Keratinocyte (primary cell): ENCODE measurements at regions not wholly inside any gene's neighbourhood (a gene's known extent, or its start where the extent isn't known, plus 50 kb on each side); places are given as distances from the start of the nearest gene placed in this dataset.

Source experiments
- DNase-seq: peaks from one replicate; pipeline ENCODE4 v3.0.0-alpha.2; 2011; ENCODE audit warnings: low read depth, missing footprints, low spot score
- FAIRE-seq: peaks from 2 replicates; lab custom pipeline; 2011; peaks lifted over from hg19 to GRCh38; lab: Jason Lieb, UNC
- H2AFZ ChIP-seq: 2 replicates; pipeline ENCODE4 v1.6.0; 2012; ENCODE audit warnings: low read length, control low read depth, inconsistent platforms; ENCODE audit not compliant: control insufficient read depth
- H3K27ac ChIP-seq: 2 replicates; pipeline ENCODE4 v1.5.1; 2011; ENCODE audit warnings: low read length; ENCODE audit not compliant: control insufficient read depth, insufficient read depth
- H3K27me3 ChIP-seq: 3 replicates; pipeline ENCODE4 v1.6.0; 2011; ENCODE audit warnings: low read length; ENCODE audit not compliant: control insufficient read depth, insufficient read depth; ENCODE audit errors: extremely low read depth
- H3K36me3 ChIP-seq, 2 experiments: 2 replicates in 1 of 2; 3 replicates in 1 of 2; pipeline ENCODE4 v1.5.1; 2011; ENCODE audit warnings: low read length in 2 of 2, mild to moderate bottlenecking in 1 of 2; ENCODE audit not compliant: control insufficient read depth in 2 of 2, insufficient read depth in 2 of 2; ENCODE audit errors: extremely low read depth in 1 of 2
- H3K4me1 ChIP-seq: 3 replicates; pipeline ENCODE4 v1.5.1; 2011; ENCODE audit warnings: low read length; ENCODE audit not compliant: control insufficient read depth, insufficient read depth; ENCODE audit errors: extremely low read depth
- H3K4me2 ChIP-seq: 3 replicates; pipeline ENCODE4 v1.6.0; 2011; ENCODE audit warnings: low read depth, low read length; ENCODE audit not compliant: control insufficient read depth, insufficient read depth; ENCODE audit errors: extremely low read depth
- H3K4me3 ChIP-seq, 3 experiments: fragments of 200-600 bp in 1 of 3; sonication (generic) in 1 of 3; 2 replicates in 2 of 3; 3 replicates in 1 of 3; pipeline ENCODE4 v1.5.1; 2011 to 2016; ENCODE audit warnings: low read length in 3 of 3, mild to moderate bottlenecking in 3 of 3, control low read depth in 2 of 3, inconsistent platforms in 1 of 3, low read depth in 1 of 3, mixed read lengths in 1 of 3, mixed run types in 1 of 3, moderate library complexity in 1 of 3; ENCODE audit not compliant: control insufficient read depth in 2 of 3, insufficient read depth in 2 of 3; ENCODE audit errors: extremely low read depth in 1 of 3
- H3K79me2 ChIP-seq: 2 replicates; pipeline ENCODE4 v1.6.0; 2012; ENCODE audit warnings: low read length; ENCODE audit not compliant: control insufficient read depth, insufficient read depth
- H3K9ac ChIP-seq: 3 replicates; pipeline ENCODE4 v1.6.0; 2011; ENCODE audit warnings: low read length; ENCODE audit not compliant: control insufficient read depth, insufficient read depth; ENCODE audit errors: extremely low read depth
- H3K9me1 ChIP-seq: 3 replicates; pipeline ENCODE4 v1.6.0; 2011; ENCODE audit warnings: low read length; ENCODE audit not compliant: control insufficient read depth, insufficient read depth; ENCODE audit errors: extremely low read depth
- H3K9me3 ChIP-seq: 2 replicates; pipeline ENCODE4 v1.5.1; 2012; ENCODE audit warnings: low read depth, low read length; ENCODE audit not compliant: control insufficient read depth
- H4K20me1 ChIP-seq: 3 replicates; pipeline ENCODE4 v1.6.0; 2011; ENCODE audit warnings: low read length; ENCODE audit not compliant: control insufficient read depth, insufficient read depth; ENCODE audit errors: extremely low read depth
- EZH2 ChIP-seq: IDR thresholded peaks from one replicate; pipeline ENCODE4 v1.6.1; 2012; ENCODE audit warnings: inconsistent platforms, mild to moderate bottlenecking, low read length, moderate library complexity
- dilution Hi-C: fragments of 300-500 bp; cut with MboI; formaldehyde crosslinking; loops from one replicate; pipeline ENCODE4 v1.7.0; 2020; ENCODE audit warnings: low sequenced_read_pairs; ENCODE audit not compliant: extremely low pct_ligation_motif_present
- TF ChIP-seq, protein P1 (sequence below), 3 experiments: IDR thresholded peaks in 1 of 3; conservative IDR thresholded peaks in 1 of 3; optimal IDR thresholded peaks in 1 of 3; 2 replicates in 2 of 3; 3 replicates in 1 of 3; pipeline versions ENCODE3 to v1.5.1; 2011; ENCODE audit warnings: low read length in 3 of 3, mild to moderate bottlenecking in 3 of 3, moderate library complexity in 2 of 3, control low read depth in 1 of 3, inconsistent platforms in 1 of 3; ENCODE audit not compliant: insufficient read depth in 2 of 3; ENCODE audit errors: extremely low read depth in 1 of 3

DNA sequence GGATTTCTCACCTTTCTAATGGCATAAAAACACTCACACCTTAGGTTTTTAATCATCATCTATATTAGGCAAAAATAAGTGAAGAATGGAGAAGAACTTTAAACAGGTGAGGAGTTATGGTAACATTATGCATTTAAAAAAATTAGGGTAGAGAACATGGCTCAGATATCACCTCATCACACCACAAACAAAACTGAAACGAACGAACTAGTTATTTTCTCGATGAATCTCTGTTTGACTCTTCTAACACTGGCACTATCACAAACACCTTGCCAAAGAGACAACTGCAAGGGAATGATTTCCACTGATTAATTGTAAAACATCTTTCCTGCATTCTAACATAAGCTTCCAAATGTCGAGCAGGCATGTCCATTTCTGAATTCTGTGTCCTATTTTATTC is 286.1 kb upstream of the GJE1 start:
- Histone ChIP-seq H3K4me2 (no peak overlapping the region), H3K4me3 (no peak overlapping the region), H3K27me3 (no peaks in the 10 kb centered on the region), H3K9me3 (no peaks in the 10 kb centered on the region), H3K36me3 (no peaks in the 10 kb centered on the region), H3K9me1 (no peaks in the 10 kb centered on the region), H3K79me2 (no peaks in the 10 kb centered on the region), H3K4me1 (no peaks in the 10 kb centered on the region), H3K9ac (no peak overlapping the region), H3K27ac (no peak overlapping the region), H4K20me1 (no peaks in the 10 kb centered on the region), H2AFZ (no peak overlapping the region)
- FAIRE-seq (no peak), DNase-seq (no peak)
- dilution Hi-C loops = no loop called here
- TF ChIP-seq, protein P1, sequence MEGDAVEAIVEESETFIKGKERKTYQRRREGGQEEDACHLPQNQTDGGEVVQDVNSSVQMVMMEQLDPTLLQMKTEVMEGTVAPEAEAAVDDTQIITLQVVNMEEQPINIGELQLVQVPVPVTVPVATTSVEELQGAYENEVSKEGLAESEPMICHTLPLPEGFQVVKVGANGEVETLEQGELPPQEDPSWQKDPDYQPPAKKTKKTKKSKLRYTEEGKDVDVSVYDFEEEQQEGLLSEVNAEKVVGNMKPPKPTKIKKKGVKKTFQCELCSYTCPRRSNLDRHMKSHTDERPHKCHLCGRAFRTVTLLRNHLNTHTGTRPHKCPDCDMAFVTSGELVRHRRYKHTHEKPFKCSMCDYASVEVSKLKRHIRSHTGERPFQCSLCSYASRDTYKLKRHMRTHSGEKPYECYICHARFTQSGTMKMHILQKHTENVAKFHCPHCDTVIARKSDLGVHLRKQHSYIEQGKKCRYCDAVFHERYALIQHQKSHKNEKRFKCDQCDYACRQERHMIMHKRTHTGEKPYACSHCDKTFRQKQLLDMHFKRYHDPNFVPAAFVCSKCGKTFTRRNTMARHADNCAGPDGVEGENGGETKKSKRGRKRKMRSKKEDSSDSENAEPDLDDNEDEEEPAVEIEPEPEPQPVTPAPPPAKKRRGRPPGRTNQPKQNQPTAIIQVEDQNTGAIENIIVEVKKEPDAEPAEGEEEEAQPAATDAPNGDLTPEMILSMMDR (optimal IDR thresholded peaks at IDR 0.05 in 1 of 3, IDR thresholded peaks at IDR 0.05 in 1 of 3, conservative IDR thresholded peaks at IDR 0.05 in 1 of 3; ENCODE audit: extremely low read depth in 1 of 3, insufficient read depth in 2 of 3, low read length in 3 of 3) = no peak
- no peak for TF ChIP-seq EZH2

DNA sequence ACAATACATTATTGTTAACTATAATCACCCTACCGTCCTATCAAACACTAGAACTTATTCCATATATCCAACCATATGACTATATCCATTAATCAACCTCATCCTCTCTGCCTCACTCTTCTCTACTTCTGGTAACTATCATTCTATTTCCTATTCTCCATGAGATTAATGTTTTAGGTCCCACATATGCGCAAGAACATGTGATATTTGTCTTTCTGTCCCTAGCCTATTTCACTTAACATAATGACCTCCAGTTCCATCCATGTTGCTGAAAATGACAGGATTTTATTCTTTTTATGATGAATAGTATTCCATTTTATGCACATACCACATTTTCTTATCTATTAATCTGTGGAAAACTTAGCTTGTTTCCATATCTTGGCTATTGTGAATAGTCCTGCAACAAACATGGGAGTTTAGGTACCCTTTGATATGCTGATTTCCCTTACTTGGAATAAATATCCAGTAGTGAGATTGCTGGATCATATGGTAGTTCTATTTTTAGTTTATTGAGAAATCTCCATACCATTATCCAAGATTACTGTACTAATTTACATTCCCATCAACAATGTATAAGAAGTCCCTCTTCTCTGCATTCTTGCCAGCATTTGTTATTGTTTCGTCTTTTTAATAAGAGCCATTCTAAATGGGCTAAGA is 289.4 kb upstream of the GJE1 start:
- no peak overlapping the region for H3K4me2 ChIP-seq
- no peak overlapping the region for H3K9ac ChIP-seq
- no peaks in the 10 kb centered on the region for H3K4me1 ChIP-seq
- FAIRE-seq = no peak
- no peaks in the 10 kb centered on the region for H3K27me3 ChIP-seq
- no peaks in the 10 kb centered on the region for H3K36me3 ChIP-seq
- no peak overlapping the region for H3K4me3 ChIP-seq
- no peaks in the 10 kb centered on the region for H3K79me2 ChIP-seq
- no peak for TF ChIP-seq EZH2
- TF ChIP-seq, protein P1 (optimal IDR thresholded peaks at IDR 0.05 in 1 of 3, IDR thresholded peaks at IDR 0.05 in 1 of 3, conservative IDR thresholded peaks at IDR 0.05 in 1 of 3; ENCODE audit: extremely low read depth in 1 of 3, insufficient read depth in 2 of 3, low read length in 3 of 3) = no peak
- no peak for DNase-seq
- H3K27ac ChIP-seq = no peak overlapping the region
- no peak overlapping the region for H2AFZ ChIP-seq
- no peaks in the 10 kb centered on the region for H3K9me3 ChIP-seq
- dilution Hi-C loops = no loop called here
- no peaks in the 10 kb centered on the region for H4K20me1 ChIP-seq
- H3K9me1 ChIP-seq = no peaks in the 10 kb centered on the region
